GM18951 (cell line): ENCODE measurements at regions not wholly inside any gene's neighbourhood (a gene's known extent, or its start where the extent isn't known, plus 50 kb on each side); places are given as distances from the start of the nearest gene placed in this dataset.

Experiments
- POLR2A ChIP-seq: IDR thresholded peaks from 4 replicates; pipeline ENCODE4 v1.6.1; 2011; ENCODE audit warnings: mild to moderate bottlenecking; ENCODE audit not compliant: insufficient read length, insufficient read depth; ENCODE audit errors: extremely low read depth
- in situ Hi-C: fragments of 300-500 bp; cut with MboI; formaldehyde crosslinking; loops from one replicate; pipeline ENCODE4 v1.12.0; 2022; ENCODE audit warnings: low sequenced_read_pairs, mixed read lengths, inconsistent platforms; ENCODE audit not compliant: unreplicated experiment

DNA sequence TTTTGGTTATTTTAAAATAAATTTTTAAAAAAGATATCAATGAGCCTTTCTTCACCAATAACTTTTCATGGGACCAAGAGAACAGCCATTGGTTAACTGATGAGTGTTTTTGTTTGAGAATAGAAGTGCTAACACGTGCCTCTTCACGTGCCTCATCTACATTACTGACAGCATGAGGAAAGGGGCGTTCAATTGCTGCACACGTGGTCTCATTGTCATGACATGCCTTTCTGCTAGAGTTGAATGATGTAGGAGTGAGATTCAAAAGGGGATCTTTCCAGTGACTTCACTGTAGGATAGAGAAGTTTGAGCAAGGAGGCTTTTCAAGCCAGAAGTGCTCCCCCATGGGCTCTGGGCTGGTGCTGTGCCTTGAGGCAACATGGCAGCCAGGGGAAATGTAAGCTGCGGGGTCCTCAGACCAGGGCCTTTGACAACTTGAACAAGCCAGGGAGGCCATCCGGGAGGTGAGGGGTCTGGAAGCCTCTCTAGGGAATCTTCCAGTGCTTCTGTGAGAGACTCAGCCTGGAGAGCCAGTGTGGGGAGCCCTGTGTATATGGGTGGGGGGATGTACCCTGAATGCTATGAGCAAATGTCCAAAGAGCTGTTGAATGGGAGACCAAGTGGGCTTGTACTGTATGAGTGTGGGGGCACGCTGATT is 51.2 kb upstream of the FSTL4 start:
- TF ChIP-seq POLR2A = no peak
- in situ Hi-C loops = no loop called here

- TF ChIP-seq POLR2A = no peak
- in situ Hi-C loops = no loop called here
Measured at GRCh38 chr5:133662578-133662977, 50.2 kb upstream of the FSTL4 start.
